ENCODE measurements at regions not wholly inside any gene's neighbourhood (a gene's known extent, or its start where the extent isn't known, plus 50 kb on each side); places are given as distances from the start of the nearest gene placed in this dataset.

- TF ChIP-seq POLR2A (IDR thresholded peaks at IDR 0.05; ENCODE audit: low read length) = no peak
- no peak for TF ChIP-seq GATA1 (IDR thresholded peaks at IDR 0.05; ENCODE audit: low read depth, low read length)
These were observed 887.9 kb downstream of the DCDC2C start for GRCh38 chr2:4591261-4591660.
